ENCODE measurements at regions not wholly inside any gene's neighbourhood (a gene's known extent, or its start where the extent isn't known, plus 50 kb on each side); places are given as distances from the start of the nearest gene placed in this dataset.

GRCh38 chr2:7324706-7325105, 407.5 kb downstream of the RNF144A start:
- TF ChIP-seq CTCF (IDR thresholded peaks at IDR 0.05; ENCODE audit: low read depth, low read length): no peak
- no peak overlapping the region for H3K4me3 ChIP-seq (ENCODE audit: low read depth, low read length)

DNA sequence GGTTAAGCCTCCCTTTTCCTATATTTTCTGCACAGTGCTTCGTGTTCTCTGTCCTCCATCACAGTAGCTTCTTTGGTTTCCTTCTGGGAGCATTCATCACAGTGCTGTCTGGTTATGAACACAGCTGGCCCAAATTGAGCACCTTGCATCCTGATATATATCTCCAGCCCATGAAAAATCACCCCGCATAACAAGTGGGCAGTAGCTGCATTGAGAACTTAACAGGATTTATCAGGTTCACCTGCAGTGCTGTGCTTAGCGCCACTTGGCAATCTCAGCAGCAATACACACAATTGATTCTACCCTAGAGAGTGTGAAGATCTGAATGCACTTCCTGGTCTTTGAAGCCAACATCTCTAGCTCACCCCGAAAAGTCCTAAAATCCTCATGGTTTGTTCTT, 408.0 kb downstream of the RNF144A start:
- TF ChIP-seq CTCF (IDR thresholded peaks at IDR 0.05; ENCODE audit: low read depth, low read length): no peak
- H3K4me3 ChIP-seq (ENCODE audit: low read depth, low read length): no peak overlapping the region

DNA sequence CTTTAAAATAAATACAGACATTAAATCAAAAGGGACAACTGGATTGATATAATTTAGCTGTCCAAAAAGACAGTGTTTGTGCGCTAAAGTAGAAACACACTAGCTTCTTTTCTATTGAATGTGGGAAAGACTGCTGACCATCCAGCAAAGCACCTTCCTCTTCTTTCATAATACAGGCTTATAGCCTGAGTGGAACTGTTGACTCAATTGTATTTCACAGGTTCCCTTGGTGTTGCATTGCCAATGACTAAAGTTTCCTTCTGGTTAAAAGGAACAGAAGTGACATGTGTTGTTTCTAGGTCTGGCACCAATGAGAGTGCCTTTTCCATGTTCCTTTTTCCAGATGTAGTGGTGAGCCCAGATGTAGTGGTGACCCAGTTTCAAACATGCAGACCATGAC, 412.3 kb downstream of the RNF144A start:
- H3K4me3 ChIP-seq (ENCODE audit: low read depth, low read length): no peak overlapping the region
- no peak for TF ChIP-seq CTCF (IDR thresholded peaks at IDR 0.05; ENCODE audit: low read depth, low read length)

DNA sequence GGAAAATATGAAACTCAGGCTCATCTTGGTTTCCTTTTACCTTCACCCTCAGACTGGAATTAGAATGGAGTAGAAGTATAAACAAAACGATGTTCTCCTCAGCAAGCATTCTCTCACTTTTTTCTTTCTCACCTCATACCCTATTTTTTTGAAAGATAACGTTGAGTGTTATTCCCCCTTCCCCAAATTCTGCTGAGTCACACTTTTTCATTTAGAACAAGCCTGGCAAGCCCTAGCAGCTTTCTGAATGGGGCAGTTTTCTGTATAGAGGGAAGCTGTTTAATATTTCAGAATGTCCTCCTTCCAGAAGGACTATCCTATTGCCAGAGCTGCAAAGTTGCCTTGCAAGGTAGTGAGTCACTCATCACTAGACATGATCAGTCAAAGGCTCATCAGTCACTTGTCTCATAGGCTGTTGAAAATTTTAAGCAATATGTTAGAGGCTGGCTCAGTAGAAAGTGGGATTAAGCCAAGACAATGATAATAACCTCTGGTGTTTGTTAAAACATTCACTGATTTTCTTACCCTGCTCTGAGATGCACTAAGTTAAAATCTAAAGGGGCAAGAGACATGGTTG, 416.1 kb downstream of the RNF144A start:
- TF ChIP-seq CTCF (IDR thresholded peaks at IDR 0.05; ENCODE audit: low read depth, low read length): no peak
- H3K4me3 ChIP-seq (ENCODE audit: low read depth, low read length): no peak overlapping the region

DNA sequence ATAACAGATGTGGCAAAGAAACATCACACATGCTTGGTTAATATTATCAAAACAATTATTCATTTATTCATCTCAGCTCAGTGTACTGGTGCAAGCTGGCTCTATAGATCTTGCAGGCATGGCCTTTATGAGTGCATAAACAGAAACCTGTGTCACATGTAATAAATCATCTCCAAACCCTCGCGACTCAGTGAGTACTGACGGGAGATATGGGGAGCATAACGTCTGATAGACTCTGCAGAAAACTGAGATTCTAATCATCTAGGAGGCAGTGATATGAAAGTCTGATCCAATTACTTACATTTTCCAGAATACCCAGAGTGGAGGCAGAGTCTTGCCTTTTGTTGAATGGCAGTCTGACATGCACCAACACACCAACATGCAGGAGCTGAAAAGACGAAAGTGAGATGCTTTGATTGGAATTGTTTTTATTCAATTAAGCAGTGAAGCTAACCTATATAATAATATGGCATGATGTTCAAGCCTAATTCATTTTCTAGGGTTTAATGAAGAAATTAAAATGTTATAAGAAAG, 416.8 kb downstream of the RNF144A start:
- H3K4me3 ChIP-seq (ENCODE audit: low read depth, low read length): no peak overlapping the region
- no peak for TF ChIP-seq CTCF (IDR thresholded peaks at IDR 0.05; ENCODE audit: low read depth, low read length)

GRCh38 chr2:7338961-7339360, 421.7 kb downstream of the RNF144A start:
- H3K4me3 ChIP-seq (ENCODE audit: low read depth, low read length): no peak overlapping the region
- no peak for TF ChIP-seq CTCF (IDR thresholded peaks at IDR 0.05; ENCODE audit: low read depth, low read length)

DNA sequence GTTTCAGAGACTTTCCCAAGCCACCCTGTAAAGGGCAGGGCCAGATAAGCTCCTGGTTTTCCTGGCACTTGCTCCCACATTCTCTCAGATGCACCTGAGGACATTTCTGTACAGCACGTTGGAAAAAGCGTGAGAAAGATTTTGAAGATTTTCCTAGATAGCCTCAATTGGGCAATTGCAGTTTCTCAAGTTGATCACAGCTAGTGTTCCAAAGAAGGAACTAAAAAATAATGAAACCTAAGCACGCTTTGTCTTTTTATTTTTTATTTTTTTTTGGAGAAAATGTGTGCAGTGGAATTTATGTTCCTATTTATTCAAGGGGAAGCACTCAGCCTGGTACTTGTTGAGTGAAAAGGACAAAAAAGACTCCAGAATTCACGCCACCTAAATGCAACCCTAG, 429.1 kb downstream of the RNF144A start:
- TF ChIP-seq CTCF (IDR thresholded peaks at IDR 0.05; ENCODE audit: low read depth, low read length): no peak
- H3K4me3 ChIP-seq (ENCODE audit: low read depth, low read length): no peak overlapping the region
